MM.1S (cell line): ENCODE measurements at regions not wholly inside any gene's neighbourhood (a gene's known extent, or its start where the extent isn't known, plus 50 kb on each side); places are given as distances from the start of the nearest gene placed in this dataset.

Source experiments
- DNase-seq: peaks from one replicate; pipeline ENCODE4 v3.0.0-alpha.2; 2015
- H2AFZ ChIP-seq: fragments of 300-600 bp; sonication (generic); 2 replicates; pipeline ENCODE4 v1.6.0; 2016; ENCODE audit warnings: antibody characterized with exemption, low read length
- H3F3A ChIP-seq: fragments of 300-600 bp; sonication (generic); 2 replicates; pipeline ENCODE4 v1.6.1; 2016; ENCODE audit warnings: mild to moderate bottlenecking, antibody characterized with exemption, low read length, moderate library complexity, mixed read lengths; ENCODE audit not compliant: insufficient read depth
- H3K27ac ChIP-seq: fragments of 300-600 bp; sonication (generic); 2 replicates; pipeline ENCODE4 v1.5.1; 2016; ENCODE audit warnings: mild to moderate bottlenecking, low read length
- H3K27me3 ChIP-seq: fragments of 300-600 bp; sonication (generic); replicated peaks from 2 replicates; pipeline ENCODE4 v1.6.0; 2016; ENCODE audit warnings: low read length; ENCODE audit not compliant: insufficient read depth
- H3K36me3 ChIP-seq: fragments of 300-600 bp; sonication (generic); replicated peaks from 2 replicates; pipeline ENCODE4 v1.6.1; 2016; ENCODE audit warnings: mild to moderate bottlenecking, low read length, mixed read lengths; ENCODE audit not compliant: insufficient read depth
- H3K4me1 ChIP-seq: fragments of 300-600 bp; sonication (generic); 2 replicates; pipeline ENCODE4 v1.6.1; 2016; ENCODE audit warnings: low read length, mixed read lengths
- H3K4me2 ChIP-seq: fragments of 300-600 bp; sonication (generic); 2 replicates; pipeline ENCODE4 v1.6.0; 2016; ENCODE audit warnings: low read depth, low read length
- H3K4me3 ChIP-seq: fragments of 300-600 bp; sonication (generic); 2 replicates; pipeline ENCODE4 v1.5.1; 2016; ENCODE audit warnings: low read length, mixed read lengths
- H3K79me2 ChIP-seq: fragments of 300-600 bp; sonication (generic); 2 replicates; pipeline ENCODE4 v1.6.1; 2016; ENCODE audit warnings: mixed run types, low read length, mixed read lengths
- H3K9ac ChIP-seq: fragments of 300-600 bp; sonication (generic); 2 replicates; pipeline ENCODE4 v1.6.1; 2016; ENCODE audit warnings: low read length, mixed read lengths
- H3K9me2 ChIP-seq: fragments of 300-600 bp; sonication (generic); replicated peaks from 2 replicates; pipeline ENCODE4 v1.6.1; 2016; ENCODE audit warnings: mild to moderate bottlenecking, low read length, mixed read lengths; ENCODE audit not compliant: insufficient read depth
- H3K9me3 ChIP-seq: fragments of 300-600 bp; sonication (generic); replicated peaks from 2 replicates; pipeline ENCODE4 v1.6.1; 2016; ENCODE audit warnings: mild to moderate bottlenecking, low read length, mixed read lengths; ENCODE audit not compliant: insufficient read depth
- H4K20me1 ChIP-seq: fragments of 300-600 bp; sonication (generic); 2 replicates; pipeline ENCODE4 v1.6.1; 2016; ENCODE audit warnings: mild to moderate bottlenecking, low read length, moderate library complexity, mixed read lengths; ENCODE audit not compliant: insufficient read depth
- EZH2 ChIP-seq: fragments of 300-600 bp; sonication (generic); optimal IDR thresholded peaks from 2 replicates; pipeline ENCODE3; 2017; ENCODE audit warnings: low read depth, mild to moderate bottlenecking, antibody characterized with exemption, low read length, mixed read lengths
- EZH2phosphoT487 ChIP-seq: fragments of 300-600 bp; sonication (generic); IDR thresholded peaks from 2 replicates; pipeline ENCODE4 v1.6.1; 2018; ENCODE audit warnings: antibody characterized with exemption, low read length
- TF ChIP-seq, protein P1 (sequence below): fragments of 300-600 bp; sonication (generic); IDR thresholded peaks from 2 replicates; pipeline ENCODE4 v1.5.1; 2016; ENCODE audit warnings: antibody characterized with exemption, low read length, mixed read lengths

DNA sequence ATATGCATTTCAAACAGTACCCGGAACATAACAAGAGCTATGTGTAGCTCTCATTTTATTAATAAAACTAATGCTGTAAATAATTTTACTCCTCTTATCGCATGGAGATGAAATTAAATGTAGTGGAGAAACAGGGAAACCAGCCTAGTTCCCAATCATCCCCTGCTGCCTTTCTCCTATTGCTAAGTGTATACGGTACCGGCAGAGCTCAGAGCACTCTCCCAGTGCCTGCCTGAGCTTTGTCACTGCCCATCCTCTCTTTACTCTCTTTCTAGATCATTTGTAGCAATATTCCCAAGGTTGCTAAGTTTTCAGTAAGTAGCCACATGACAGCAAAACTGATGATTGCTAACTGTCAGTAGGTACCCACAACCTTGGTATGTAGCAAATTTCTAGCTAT lies 85.5 kb upstream of the ZSWIM2 start:
- Histone ChIP-seq H2AFZ (no peak overlapping the region), H3K4me2 (no peak overlapping the region), H3K9me3 (no peaks in the 10 kb centered on the region), H3F3A (no peaks in the 10 kb centered on the region), H4K20me1 (no peaks in the 10 kb centered on the region), H3K9me2 (no peaks in the 10 kb centered on the region), H3K4me1 (no peaks in the 10 kb centered on the region), H3K9ac (no peak overlapping the region), H3K36me3 (no peaks in the 10 kb centered on the region), H3K27me3 (no peaks in the 10 kb centered on the region), H3K79me2 (no peaks in the 10 kb centered on the region), H3K27ac (no peak overlapping the region), H3K4me3 (no peak overlapping the region)
- TF ChIP-seq, protein P1, sequence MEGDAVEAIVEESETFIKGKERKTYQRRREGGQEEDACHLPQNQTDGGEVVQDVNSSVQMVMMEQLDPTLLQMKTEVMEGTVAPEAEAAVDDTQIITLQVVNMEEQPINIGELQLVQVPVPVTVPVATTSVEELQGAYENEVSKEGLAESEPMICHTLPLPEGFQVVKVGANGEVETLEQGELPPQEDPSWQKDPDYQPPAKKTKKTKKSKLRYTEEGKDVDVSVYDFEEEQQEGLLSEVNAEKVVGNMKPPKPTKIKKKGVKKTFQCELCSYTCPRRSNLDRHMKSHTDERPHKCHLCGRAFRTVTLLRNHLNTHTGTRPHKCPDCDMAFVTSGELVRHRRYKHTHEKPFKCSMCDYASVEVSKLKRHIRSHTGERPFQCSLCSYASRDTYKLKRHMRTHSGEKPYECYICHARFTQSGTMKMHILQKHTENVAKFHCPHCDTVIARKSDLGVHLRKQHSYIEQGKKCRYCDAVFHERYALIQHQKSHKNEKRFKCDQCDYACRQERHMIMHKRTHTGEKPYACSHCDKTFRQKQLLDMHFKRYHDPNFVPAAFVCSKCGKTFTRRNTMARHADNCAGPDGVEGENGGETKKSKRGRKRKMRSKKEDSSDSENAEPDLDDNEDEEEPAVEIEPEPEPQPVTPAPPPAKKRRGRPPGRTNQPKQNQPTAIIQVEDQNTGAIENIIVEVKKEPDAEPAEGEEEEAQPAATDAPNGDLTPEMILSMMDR: no peak
- TF ChIP-seq EZH2phosphoT487 (no peak), EZH2 (no peak)
- DNase-seq: no peak

DNA sequence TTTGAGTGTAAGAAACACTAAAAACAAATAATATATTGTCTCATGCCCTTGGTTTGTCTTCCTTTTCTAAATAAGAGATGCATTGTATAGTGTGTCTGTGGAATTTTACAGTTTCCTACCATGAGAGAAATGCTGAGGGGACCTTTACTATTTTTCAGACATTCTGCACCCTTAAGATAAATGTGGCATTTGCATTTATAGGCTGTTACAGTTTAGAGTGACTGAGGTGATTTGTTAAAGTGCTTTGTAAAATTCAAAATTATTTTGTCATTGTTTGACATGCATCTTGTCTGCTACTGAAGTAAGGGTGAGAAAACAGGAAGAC lies 78.9 kb upstream of the ZSWIM2 start:
- no peak for DNase-seq
- TF ChIP-seq, protein P1: no peak
- TF ChIP-seq EZH2 (no peak), EZH2phosphoT487 (no peak)
- Histone ChIP-seq H3K9me2 (no peaks in the 10 kb centered on the region), H2AFZ (no peak overlapping the region), H3K9ac (no peak overlapping the region), H3K4me3 (no peak overlapping the region), H3K36me3 (no peaks in the 10 kb centered on the region), H3K9me3 (no peaks in the 10 kb centered on the region), H3K27me3 (no peaks in the 10 kb centered on the region), H3K4me2 (no peak overlapping the region), H3K79me2 (no peaks in the 10 kb centered on the region), H3K27ac (no peak overlapping the region), H3F3A (no peaks in the 10 kb centered on the region), H4K20me1 (no peaks in the 10 kb centered on the region), H3K4me1 (no peaks in the 10 kb centered on the region)

DNA sequence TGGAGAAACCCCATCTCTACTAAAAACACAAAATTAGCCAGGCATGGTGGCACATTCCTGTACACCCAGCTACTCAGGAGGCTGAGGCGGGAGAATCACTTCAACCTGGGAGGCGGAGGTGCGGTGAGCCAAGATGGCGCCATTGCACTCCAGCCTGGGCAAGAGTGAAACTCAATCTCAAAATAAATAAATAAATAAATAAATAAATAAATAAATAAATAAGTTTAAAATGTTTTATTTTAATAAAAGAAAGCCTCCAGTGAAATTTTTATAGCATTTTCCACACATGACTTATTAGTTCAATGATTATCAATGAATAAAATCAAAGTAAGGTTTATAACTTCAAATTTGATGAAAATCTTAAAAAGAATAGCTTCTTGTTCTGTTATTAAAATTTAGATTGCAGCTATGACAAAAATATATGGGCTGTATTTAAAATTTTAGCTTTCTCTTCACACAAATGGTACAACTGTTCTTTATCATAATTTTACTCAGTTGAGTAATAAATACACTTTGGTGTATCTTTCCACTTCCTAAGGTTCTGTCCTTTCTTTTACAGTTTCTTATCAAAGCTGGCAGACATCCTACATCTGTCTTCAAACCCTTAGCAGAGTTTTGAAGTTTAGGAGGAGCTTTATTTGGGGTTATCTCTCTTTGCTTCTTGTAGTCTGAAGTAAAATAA lies 78.4 kb upstream of the ZSWIM2 start:
- no peaks in the 10 kb centered on the region for H3K9me3 ChIP-seq

More for the DNA sequence above, 78.4 kb upstream of the ZSWIM2 start:
- Histone ChIP-seq H2AFZ (no peak overlapping the region), H3K79me2 (no peaks in the 10 kb centered on the region), H3K9me2 (no peaks in the 10 kb centered on the region), H3K27me3 (no peaks in the 10 kb centered on the region), H3K36me3 (no peaks in the 10 kb centered on the region), H3K9ac (no peak overlapping the region), H3K4me2 (no peak overlapping the region), H3K4me1 (no peaks in the 10 kb centered on the region), H3F3A (no peaks in the 10 kb centered on the region), H3K27ac (no peak overlapping the region), H4K20me1 (no peaks in the 10 kb centered on the region), H3K4me3 (no peak overlapping the region)
- no peak for TF ChIP-seq EZH2phosphoT487
- no peak for TF ChIP-seq EZH2
- TF ChIP-seq, protein P1: no peak
- no peak for DNase-seq
